ENCODE measurements at regions not wholly inside any gene's neighbourhood (a gene's known extent, or its start where the extent isn't known, plus 50 kb on each side); places are given as distances from the start of the nearest gene placed in this dataset.
A peak's percentile ranks its signal among the peaks of the same experiment; 100 is the strongest.

DNA sequence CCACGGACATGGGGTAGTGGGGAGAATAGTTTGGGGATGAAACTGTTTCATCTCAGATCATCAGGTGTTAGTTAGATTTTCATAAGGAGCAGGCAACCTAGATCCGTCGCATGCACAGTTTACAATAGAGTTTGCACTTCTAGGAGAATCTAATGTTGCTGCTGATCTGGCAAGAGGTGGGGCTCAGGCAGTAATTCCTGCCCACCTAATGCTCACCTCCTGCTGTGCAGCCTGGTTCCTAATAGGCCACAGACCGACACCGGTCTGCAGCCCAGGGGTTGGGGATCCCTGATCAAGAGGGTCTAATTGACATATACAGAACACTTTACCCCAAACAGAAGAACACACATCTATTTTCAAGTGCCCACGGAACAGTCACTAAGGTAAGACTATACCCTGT lies 275.1 kb downstream of the PTPRU start:
- no peaks in the 10 kb centered on the region for H3K36me3 ChIP-seq
- intact Hi-C loops (cut with DNase I; ENCODE audit: low total_unique reads) = no loop called here
- peaks cover 0 to 23% of the 10 kb centered on the region in 2 donors for H3K27me3 ChIP-seq
- H3K4me1 ChIP-seq = no peaks in the 10 kb centered on the region
- DNase-seq = no peak
- H3K27ac ChIP-seq = no peak overlapping the region
- H3K4me3 ChIP-seq = no peak overlapping the region
- TF ChIP-seq, protein P1, sequence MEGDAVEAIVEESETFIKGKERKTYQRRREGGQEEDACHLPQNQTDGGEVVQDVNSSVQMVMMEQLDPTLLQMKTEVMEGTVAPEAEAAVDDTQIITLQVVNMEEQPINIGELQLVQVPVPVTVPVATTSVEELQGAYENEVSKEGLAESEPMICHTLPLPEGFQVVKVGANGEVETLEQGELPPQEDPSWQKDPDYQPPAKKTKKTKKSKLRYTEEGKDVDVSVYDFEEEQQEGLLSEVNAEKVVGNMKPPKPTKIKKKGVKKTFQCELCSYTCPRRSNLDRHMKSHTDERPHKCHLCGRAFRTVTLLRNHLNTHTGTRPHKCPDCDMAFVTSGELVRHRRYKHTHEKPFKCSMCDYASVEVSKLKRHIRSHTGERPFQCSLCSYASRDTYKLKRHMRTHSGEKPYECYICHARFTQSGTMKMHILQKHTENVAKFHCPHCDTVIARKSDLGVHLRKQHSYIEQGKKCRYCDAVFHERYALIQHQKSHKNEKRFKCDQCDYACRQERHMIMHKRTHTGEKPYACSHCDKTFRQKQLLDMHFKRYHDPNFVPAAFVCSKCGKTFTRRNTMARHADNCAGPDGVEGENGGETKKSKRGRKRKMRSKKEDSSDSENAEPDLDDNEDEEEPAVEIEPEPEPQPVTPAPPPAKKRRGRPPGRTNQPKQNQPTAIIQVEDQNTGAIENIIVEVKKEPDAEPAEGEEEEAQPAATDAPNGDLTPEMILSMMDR (IDR thresholded peaks at IDR 0.05) = no peak
- no peaks in the 10 kb centered on the region for H3K9me3 ChIP-seq

DNA sequence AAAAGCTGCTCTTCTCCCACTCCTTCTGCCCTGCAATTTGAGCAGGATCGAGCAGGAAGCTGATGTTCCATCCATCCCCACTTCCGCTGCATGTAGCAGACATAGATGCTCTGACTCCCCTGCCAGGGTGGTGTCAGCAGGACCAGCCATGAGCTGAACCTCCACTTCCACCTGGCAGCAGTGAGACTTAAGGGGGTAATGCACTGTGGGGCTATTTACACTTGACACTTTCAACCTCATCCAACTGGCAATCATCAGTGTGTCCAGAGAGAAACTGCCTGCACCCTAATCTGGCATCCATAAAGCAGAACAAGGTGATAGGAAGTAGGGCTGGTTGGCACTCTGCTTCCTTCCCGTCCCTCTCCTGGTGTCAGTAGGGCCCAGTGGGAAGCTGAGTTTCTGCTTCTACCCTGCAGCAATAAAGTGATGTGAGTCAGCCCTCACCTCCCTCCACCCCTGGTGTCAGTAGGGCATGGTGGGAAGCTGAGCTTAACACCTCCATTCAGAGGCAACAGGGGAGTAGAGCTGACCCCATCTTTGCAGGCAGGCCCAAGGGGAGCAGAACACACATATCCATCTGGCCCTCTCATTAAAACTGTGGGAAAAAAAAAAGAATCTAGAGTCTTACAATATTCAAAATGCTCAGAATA lies 272.3 kb downstream of the PTPRU start:
- no peak overlapping the region for H3K27ac ChIP-seq
- no peaks in the 10 kb centered on the region for H3K36me3 ChIP-seq
- intact Hi-C loops (cut with DNase I; ENCODE audit: low total_unique reads) = no loop called here
- no peak overlapping the region for H3K4me3 ChIP-seq
- H3K27me3 ChIP-seq = peaks cover 0 to 41% of the 10 kb centered on the region in 2 donors
- H3K9me3 ChIP-seq = no peaks in the 10 kb centered on the region
- no peaks in the 10 kb centered on the region for H3K4me1 ChIP-seq
- peak in 1 of 2 donors; percentile 38 for DNase-seq
- TF ChIP-seq, protein P1 (IDR thresholded peaks at IDR 0.05) = no peak

DNA sequence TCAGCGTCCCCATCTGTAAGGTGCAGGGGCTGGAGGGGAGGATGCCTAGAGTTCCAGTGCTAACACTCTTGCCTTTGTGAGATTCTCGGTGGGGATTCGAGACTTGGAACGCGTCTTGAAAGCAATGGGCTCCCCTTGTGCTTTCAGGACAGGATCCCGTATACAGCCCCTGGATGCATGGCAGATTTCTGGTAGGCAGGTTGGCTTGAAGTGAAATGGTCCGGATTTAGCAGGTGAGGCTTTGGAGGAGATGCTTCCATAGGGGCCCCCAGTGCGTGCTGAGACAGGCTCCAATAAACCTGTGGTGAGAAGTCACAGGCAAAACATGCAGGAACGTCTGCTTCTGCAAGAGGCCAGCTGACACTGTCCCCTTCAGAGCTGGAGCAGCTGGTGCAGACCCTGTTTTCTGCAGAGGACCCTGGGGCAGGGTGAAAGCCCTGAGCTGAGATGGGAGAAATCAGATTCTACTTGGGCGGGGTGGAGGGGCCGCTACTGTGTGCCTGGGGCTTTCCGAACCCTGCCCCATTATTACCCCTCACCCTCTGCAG lies 270.4 kb downstream of the PTPRU start:
- H3K36me3 ChIP-seq = no peaks in the 10 kb centered on the region
- DNase-seq = peak in 1 of 2 donors; percentile 41
- peaks cover 0 to 44% of the 10 kb centered on the region in 2 donors for H3K27me3 ChIP-seq
- H3K4me3 ChIP-seq = no peak overlapping the region
- H3K9me3 ChIP-seq = no peaks in the 10 kb centered on the region
- H3K4me1 ChIP-seq = no peaks in the 10 kb centered on the region
- no peak overlapping the region for H3K27ac ChIP-seq
- intact Hi-C loops (cut with DNase I; ENCODE audit: low total_unique reads) = no loop called here
- TF ChIP-seq, protein P1 (IDR thresholded peaks at IDR 0.05) = no peak

DNA sequence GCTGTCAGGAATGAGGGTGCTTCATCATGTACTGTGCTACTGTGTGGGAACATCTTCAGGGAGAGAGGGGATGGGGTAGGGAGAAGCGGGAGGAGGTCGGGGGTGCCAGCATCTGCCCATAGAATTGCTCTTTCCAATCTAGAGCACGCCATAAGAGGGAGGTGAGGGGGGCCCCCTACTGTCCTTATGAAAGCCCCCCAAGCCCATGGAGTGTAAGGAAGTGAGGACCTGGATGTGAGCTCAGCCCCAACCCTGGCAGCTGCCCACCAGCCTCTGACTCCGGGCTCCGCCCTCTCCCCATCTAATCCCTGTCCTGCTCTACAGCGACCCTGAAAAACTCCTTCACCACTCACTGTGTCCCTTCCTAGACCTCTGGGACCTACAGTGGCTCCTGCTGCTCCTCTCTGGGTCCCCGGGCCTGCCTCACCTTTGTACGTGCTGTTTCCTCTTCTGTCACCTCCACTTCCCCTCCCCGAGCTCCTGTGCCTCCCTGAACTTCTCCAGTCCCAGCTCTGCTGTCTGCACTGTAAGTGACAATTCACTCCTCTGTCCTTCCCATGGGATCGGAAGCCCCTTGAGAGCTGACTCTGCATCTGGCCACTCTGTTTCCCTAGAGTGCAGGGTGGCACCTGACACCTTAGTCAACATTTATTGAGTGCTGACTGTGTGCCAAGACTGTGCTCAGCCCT lies 269.4 kb downstream of the PTPRU start:
- peak in 1 of 2 donors; percentile 32 for DNase-seq
- no peak overlapping the region for H3K27ac ChIP-seq
- TF ChIP-seq, protein P1 (IDR thresholded peaks at IDR 0.05) = no peak
- intact Hi-C loops (cut with DNase I; ENCODE audit: low total_unique reads) = no loop called here
- no peaks in the 10 kb centered on the region for H3K36me3 ChIP-seq
- H3K4me1 ChIP-seq = no peaks in the 10 kb centered on the region
- no peaks in the 10 kb centered on the region for H3K9me3 ChIP-seq
- H3K4me3 ChIP-seq = no peak overlapping the region
- peaks cover 0 to 44% of the 10 kb centered on the region in 2 donors for H3K27me3 ChIP-seq

DNA sequence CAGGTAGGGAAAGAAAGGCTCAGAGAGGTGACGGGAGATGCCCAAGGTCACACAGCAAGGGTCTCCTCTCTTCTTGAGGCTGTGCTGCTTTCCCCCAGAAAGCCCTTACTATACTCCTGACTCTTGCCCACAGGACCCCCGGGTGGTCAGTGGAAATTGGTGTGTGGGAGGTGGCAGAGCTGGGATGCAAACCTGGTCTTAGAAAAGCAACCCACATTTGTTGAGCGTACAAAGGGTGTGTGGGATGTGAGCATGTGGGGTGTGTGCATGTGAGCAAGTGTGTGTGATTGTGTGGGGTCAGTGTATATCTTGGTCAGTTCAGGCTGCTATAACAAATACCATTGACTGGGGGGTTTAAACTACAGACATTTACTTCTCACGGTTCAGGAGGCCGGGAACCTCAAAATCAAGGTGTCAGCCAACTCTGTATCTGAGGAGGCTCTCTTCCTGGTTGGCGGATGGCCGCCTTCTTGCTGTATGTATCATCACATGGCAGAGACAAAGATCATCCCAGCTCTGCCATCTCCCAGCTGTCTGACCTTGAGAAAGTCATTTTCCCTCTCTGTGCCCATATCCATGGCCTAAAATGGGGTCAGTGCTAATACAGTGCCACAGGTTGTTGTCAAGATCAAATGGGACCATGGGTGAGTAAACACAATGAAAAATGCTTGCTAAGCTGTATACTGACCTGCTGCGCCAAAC lies 268.5 kb downstream of the PTPRU start:
- TF ChIP-seq, protein P1 (IDR thresholded peaks at IDR 0.05) = no peak
- no peak overlapping the region for H3K27ac ChIP-seq
- H3K27me3 ChIP-seq = peaks cover 0 to 49% of the 10 kb centered on the region in 2 donors
- DNase-seq = peak in 1 of 2 donors; percentile 19
- intact Hi-C loops (cut with DNase I; ENCODE audit: low total_unique reads) = no loop called here
- no peaks in the 10 kb centered on the region for H3K36me3 ChIP-seq
- no peaks in the 10 kb centered on the region for H3K9me3 ChIP-seq
- H3K4me3 ChIP-seq = no peak overlapping the region
- no peaks in the 10 kb centered on the region for H3K4me1 ChIP-seq

All from tibial artery (tissue), 4 donors.